OCI-LY7 (cell line): ENCODE measurements at regions not wholly inside any gene's neighbourhood (a gene's known extent, or its start where the extent isn't known, plus 50 kb on each side); places are given as distances from the start of the nearest gene placed in this dataset.

Source experiments
- BruUV-seq: library from RNA; stranded (reverse); fragments of 400-500 nt; replicated peaks from 2 replicates; lab custom pipeline; 2021; lab: Mats Ljungman, UMichigan
- CTCF ChIA-PET: fragments of 300-600 bp; sonication (Branson Sonifier 250); formaldehyde crosslinking; loops from one replicate; lab custom pipeline; 2022; ENCODE audit warnings: antibody characterized with exemption; ENCODE audit not compliant: unreplicated experiment; lab: Charles Lee
- POLR2A ChIA-PET: fragments of 300-600 bp; sonication (Branson Sonifier 250); formaldehyde crosslinking; loops from one replicate; lab custom pipeline; 2022; ENCODE audit warnings: antibody characterized with exemption; lab: Charles Lee
- DNase-seq: peaks from one replicate; pipeline ENCODE4 v3.0.0-alpha.2; 2015; ENCODE audit warnings: low spot score
- H2AFZ ChIP-seq: fragments of 200-600 bp; sonication (generic), shearing (Covaris generic); 2 replicates; pipeline ENCODE4 v1.6.1; 2014; ENCODE audit warnings: mild to moderate bottlenecking, antibody characterized with exemption, low read length, moderate library complexity
- H3K27ac ChIP-seq: fragments of 200-600 bp; sonication (generic); 2 replicates; pipeline ENCODE4 v1.5.1; 2014; ENCODE audit warnings: mixed run types, low read depth, mild to moderate bottlenecking, moderate library complexity, low read length, inconsistent platforms; ENCODE audit not compliant: poor library complexity, severe bottlenecking
- H3K36me3 ChIP-seq: fragments of 200-600 bp; sonication (generic); 2 replicates; pipeline ENCODE4 v1.6.1; 2014; ENCODE audit warnings: mild to moderate bottlenecking, antibody characterized with exemption, low read length, moderate library complexity, mixed read lengths; ENCODE audit not compliant: insufficient read depth
- H3K4me1 ChIP-seq: fragments of 200-600 bp; sonication (generic); 2 replicates; pipeline ENCODE4 v1.5.1; 2014; ENCODE audit warnings: mild to moderate bottlenecking, low read length; ENCODE audit not compliant: insufficient read depth, poor library complexity, severe bottlenecking
- H3K4me2 ChIP-seq: fragments of 200-600 bp; sonication (generic); 2 replicates; pipeline ENCODE4 v1.6.1; 2014; ENCODE audit warnings: mild to moderate bottlenecking, low read length
- H3K4me3 ChIP-seq: fragments of 200-600 bp; sonication (generic); 2 replicates; pipeline ENCODE4 v1.5.1; 2014; ENCODE audit warnings: mild to moderate bottlenecking, low read depth, low read length; ENCODE audit not compliant: poor library complexity, severe bottlenecking
- H3K79me2 ChIP-seq: fragments of 200-600 bp; sonication (generic); 2 replicates; pipeline ENCODE4 v1.6.1; 2016; ENCODE audit warnings: low read depth, mild to moderate bottlenecking, low read length, moderate library complexity, mixed read lengths; ENCODE audit not compliant: insufficient read depth
- H3K9me2 ChIP-seq: fragments of 200-600 bp; sonication (generic); 2 replicates; pipeline ENCODE4 v1.6.1; 2016; ENCODE audit warnings: mild to moderate bottlenecking, low read length, mixed read lengths; ENCODE audit not compliant: insufficient read depth
- H3K9me3 ChIP-seq: fragments of 200-600 bp; sonication (generic); 2 replicates; pipeline ENCODE4 v1.6.1; 2014; ENCODE audit warnings: mild to moderate bottlenecking, mixed run types, low read length, mixed read lengths
- H4K20me1 ChIP-seq: fragments of 200-600 bp; sonication (generic); 2 replicates; pipeline ENCODE4 v1.6.1; 2014; ENCODE audit warnings: mild to moderate bottlenecking, antibody characterized with exemption, low read length, moderate library complexity, mixed read lengths; ENCODE audit not compliant: insufficient read depth
- EZH2phosphoT487 ChIP-seq: fragments of 200-600 bp; sonication (generic); IDR thresholded peaks from 2 replicates; pipeline ENCODE4 v1.6.1; 2018; ENCODE audit warnings: low read depth, borderline replicate concordance, mild to moderate bottlenecking, mixed run types, antibody characterized with exemption, low read length, moderate library complexity, mixed read lengths
- intact Hi-C: fragments of 100-400 bp; cut with micrococcal nuclease; formaldehyde crosslinking; loops from one replicate; pipeline ENCODE4 v1.10.0; 2022; ENCODE audit not compliant: unreplicated experiment
- TF ChIP-seq, protein P1 (sequence below): fragments of 200-600 bp; sonication (generic); conservative IDR thresholded peaks from 2 replicates; pipeline ENCODE4 v1.5.1; 2014; ENCODE audit warnings: mild to moderate bottlenecking, antibody characterized with exemption, low read length, moderate library complexity, mixed read lengths

DNA sequence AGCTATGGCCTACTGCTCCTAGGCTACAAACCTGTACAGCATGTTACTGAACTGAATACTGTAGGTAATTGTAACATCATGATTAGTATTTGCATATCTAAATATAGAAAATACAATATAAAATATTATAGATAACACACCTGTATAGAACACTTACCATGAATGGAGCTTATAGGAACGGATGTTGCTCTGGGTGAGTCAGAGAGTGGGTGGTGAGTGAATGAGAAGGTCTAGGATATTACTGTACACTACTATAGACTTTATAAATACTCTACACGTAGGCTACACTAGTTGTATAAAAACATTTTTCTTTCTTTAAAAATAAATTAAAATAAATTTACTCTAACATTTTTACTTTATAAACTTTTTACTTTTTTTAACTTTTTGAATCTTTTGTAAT lies 224.0 kb upstream of the CBLB start:
- ChIA-PET CTCF (no interaction called here), POLR2A (interaction anchor here (0.6 to 1.4 kb wide), 4 partner anchors 16 to 600 kb away, joined by 3 to 4 read pairs (median 3); no protein-coding TSS in a partner anchor)
- H3K9me2 ChIP-seq, result no peaks in the 10 kb centered on the region
- no peaks in the 10 kb centered on the region for H3K79me2 ChIP-seq
- no peak for DNase-seq
- no peaks in the 10 kb centered on the region for H4K20me1 ChIP-seq
- H3K4me1 ChIP-seq, result no peaks in the 10 kb centered on the region
- no peak overlapping the region for H2AFZ ChIP-seq
- BruUV-seq, result no TSS peak
- no peak overlapping the region for H3K4me2 ChIP-seq
- no peak overlapping the region for H3K4me3 ChIP-seq
- no peaks in the 10 kb centered on the region for H3K9me3 ChIP-seq
- H3K36me3 ChIP-seq, result no peaks in the 10 kb centered on the region
- no peak for TF ChIP-seq EZH2phosphoT487
- TF ChIP-seq, protein P1, sequence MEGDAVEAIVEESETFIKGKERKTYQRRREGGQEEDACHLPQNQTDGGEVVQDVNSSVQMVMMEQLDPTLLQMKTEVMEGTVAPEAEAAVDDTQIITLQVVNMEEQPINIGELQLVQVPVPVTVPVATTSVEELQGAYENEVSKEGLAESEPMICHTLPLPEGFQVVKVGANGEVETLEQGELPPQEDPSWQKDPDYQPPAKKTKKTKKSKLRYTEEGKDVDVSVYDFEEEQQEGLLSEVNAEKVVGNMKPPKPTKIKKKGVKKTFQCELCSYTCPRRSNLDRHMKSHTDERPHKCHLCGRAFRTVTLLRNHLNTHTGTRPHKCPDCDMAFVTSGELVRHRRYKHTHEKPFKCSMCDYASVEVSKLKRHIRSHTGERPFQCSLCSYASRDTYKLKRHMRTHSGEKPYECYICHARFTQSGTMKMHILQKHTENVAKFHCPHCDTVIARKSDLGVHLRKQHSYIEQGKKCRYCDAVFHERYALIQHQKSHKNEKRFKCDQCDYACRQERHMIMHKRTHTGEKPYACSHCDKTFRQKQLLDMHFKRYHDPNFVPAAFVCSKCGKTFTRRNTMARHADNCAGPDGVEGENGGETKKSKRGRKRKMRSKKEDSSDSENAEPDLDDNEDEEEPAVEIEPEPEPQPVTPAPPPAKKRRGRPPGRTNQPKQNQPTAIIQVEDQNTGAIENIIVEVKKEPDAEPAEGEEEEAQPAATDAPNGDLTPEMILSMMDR, result no peak
- intact Hi-C loops, result no loop called here
- H3K27ac ChIP-seq, result no peak overlapping the region

DNA sequence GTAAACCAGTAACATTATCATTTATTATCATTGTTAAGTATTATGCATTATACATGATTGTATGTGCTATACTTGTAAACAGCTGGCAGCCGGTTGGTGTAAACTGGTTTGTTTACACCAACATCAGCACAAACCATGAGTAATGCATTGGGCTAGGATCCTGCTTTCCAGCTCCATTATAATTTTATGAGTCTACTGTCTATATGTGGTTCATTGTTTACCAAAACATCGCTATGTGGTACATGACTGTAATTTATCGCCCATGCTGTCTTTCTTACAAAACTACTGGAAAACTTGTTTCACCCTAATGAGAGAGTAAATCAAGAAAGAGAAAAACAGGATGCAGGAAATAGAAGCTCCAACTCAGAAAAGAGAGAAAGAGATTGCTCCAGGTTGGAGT lies 224.8 kb upstream of the CBLB start:
- Histone ChIP-seq H4K20me1 (no peaks in the 10 kb centered on the region), H3K36me3 (no peaks in the 10 kb centered on the region), H3K79me2 (no peaks in the 10 kb centered on the region), H3K4me1 (no peaks in the 10 kb centered on the region), H3K9me2 (no peaks in the 10 kb centered on the region; the same call in 1 of the 2 replicates), H3K27ac (no peak overlapping the region), H3K4me2 (no peak overlapping the region), H3K4me3 (no peak overlapping the region), H3K9me3 (no peaks in the 10 kb centered on the region), H2AFZ (no peak overlapping the region)
- no peak for TF ChIP-seq EZH2phosphoT487
- TF ChIP-seq, protein P1, result no peak
- ChIA-PET POLR2A (interaction anchor here (0.6 to 1.3 kb wide), 4 partner anchors 16 to 600 kb away, joined by 3 to 4 read pairs (median 3); no protein-coding TSS in a partner anchor), CTCF (no interaction called here)
- intact Hi-C loops, result no loop called here
- DNase-seq, result no peak
- BruUV-seq, result no TSS peak

DNA sequence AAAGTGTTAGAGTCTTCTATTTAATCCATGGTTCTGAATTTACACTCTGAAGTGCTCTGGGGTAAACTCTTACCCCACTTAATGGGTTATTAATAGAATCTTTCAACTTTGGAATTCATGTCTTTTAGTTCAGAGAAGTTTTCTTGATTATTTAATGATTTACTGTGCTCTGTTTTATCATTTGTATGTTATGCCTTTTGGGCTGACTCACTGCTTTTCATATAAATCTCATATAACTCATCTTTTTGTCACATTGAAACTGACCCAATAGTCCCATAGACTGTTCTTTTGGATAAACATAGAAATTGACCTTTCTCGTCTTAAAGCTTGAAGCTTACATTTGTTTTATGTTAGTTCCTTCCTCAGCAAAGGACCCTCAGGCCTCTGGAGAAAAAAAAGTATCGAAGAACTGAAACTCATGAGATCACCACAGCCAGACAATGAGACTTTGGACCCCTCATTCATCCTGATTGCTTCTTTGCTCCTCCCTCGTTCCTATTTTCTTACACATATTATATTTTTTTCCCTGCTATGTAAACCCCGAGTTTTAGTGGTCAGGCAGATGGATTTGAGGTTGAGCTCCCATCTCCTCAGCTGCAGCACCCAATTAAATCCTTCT lies 229.1 kb upstream of the CBLB start:
- H2AFZ ChIP-seq, result no peak overlapping the region
- no peaks in the 10 kb centered on the region for H3K36me3 ChIP-seq
- POLR2A ChIA-PET, result interaction anchor here (0.6 kb wide), 1 partner anchor 204 kb away, joined by 3 read pairs; no protein-coding TSS in a partner anchor
- H3K4me2 ChIP-seq, result no peak overlapping the region
- no peaks in the 10 kb centered on the region for H3K9me3 ChIP-seq
- H3K4me1 ChIP-seq, result no peaks in the 10 kb centered on the region
- no peaks in the 10 kb centered on the region for H4K20me1 ChIP-seq
- H3K9me2 ChIP-seq, result no peaks in the 10 kb centered on the region; the same call in 1 of the 2 replicates
- no peak overlapping the region for H3K4me3 ChIP-seq
- no peak for DNase-seq
- no peaks in the 10 kb centered on the region for H3K79me2 ChIP-seq
- CTCF ChIA-PET, result no interaction called here
- H3K27ac ChIP-seq, result no peak overlapping the region
- TF ChIP-seq, protein P1, result no peak
- no peak for TF ChIP-seq EZH2phosphoT487
- intact Hi-C loops, result no loop called here
- no TSS peak for BruUV-seq
